ENCODE measurements at regions not wholly inside any gene's neighbourhood (a gene's known extent, or its start where the extent isn't known, plus 50 kb on each side); places are given as distances from the start of the nearest gene placed in this dataset.

DNA sequence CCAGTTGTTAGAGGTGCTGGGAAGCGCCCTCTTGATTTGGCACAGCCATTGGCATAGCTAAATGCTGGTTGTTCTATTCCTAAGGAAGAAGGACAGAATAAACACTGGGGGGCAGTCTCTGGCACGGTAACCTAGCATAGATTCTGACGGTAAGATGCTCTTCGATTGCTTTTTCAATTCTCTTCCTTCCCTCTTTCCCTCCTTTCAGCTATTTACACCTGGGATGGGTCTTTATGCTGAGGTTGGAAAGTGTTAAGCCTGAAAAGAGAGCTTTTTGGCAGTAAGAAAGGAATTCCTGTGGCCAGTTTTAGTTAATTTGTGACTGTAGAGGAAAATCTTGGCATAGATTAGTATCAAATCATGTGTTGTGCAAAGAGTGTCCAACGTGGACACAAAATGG, 162.8 kb downstream of the SNAPC1 start:
- TF ChIP-seq, protein P1, sequence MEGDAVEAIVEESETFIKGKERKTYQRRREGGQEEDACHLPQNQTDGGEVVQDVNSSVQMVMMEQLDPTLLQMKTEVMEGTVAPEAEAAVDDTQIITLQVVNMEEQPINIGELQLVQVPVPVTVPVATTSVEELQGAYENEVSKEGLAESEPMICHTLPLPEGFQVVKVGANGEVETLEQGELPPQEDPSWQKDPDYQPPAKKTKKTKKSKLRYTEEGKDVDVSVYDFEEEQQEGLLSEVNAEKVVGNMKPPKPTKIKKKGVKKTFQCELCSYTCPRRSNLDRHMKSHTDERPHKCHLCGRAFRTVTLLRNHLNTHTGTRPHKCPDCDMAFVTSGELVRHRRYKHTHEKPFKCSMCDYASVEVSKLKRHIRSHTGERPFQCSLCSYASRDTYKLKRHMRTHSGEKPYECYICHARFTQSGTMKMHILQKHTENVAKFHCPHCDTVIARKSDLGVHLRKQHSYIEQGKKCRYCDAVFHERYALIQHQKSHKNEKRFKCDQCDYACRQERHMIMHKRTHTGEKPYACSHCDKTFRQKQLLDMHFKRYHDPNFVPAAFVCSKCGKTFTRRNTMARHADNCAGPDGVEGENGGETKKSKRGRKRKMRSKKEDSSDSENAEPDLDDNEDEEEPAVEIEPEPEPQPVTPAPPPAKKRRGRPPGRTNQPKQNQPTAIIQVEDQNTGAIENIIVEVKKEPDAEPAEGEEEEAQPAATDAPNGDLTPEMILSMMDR (IDR thresholded peaks at IDR 0.05), result peak in 2 of 7 experiments; percentile 12 to 43
- no peak for TF ChIP-seq POLR2A (IDR thresholded peaks at IDR 0.05)

Measured in body of pancreas (tissue), 4 donors.